SU-DHL-6 (cell line): ENCODE measurements at regions not wholly inside any gene's neighbourhood (a gene's known extent, or its start where the extent isn't known, plus 50 kb on each side); places are given as distances from the start of the nearest gene placed in this dataset.

Experiments used
- H2AFZ ChIP-seq: fragments of 200-600 bp; sonication (generic); 2 replicates; pipeline ENCODE4 v1.6.1; 2014; ENCODE audit warnings: low read depth, mild to moderate bottlenecking, moderate library complexity, mixed read lengths, antibody characterized with exemption, low read length; ENCODE audit not compliant: severe bottlenecking
- H3F3A ChIP-seq: fragments of 200-600 bp; shearing (Covaris generic); 2 replicates; pipeline ENCODE4 v1.6.0; 2016; ENCODE audit warnings: antibody characterized with exemption, mild to moderate bottlenecking; ENCODE audit not compliant: insufficient read depth
- H3K27ac ChIP-seq: fragments of 200-600 bp; sonication (generic); 2 replicates; pipeline ENCODE4 v1.5.1; 2016; ENCODE audit warnings: low read depth, mild to moderate bottlenecking, low read length, moderate library complexity, mixed read lengths
- H3K27me3 ChIP-seq: fragments of 200-600 bp; sonication (generic), shearing (Covaris generic); 2 replicates; pipeline ENCODE4 v1.6.0; 2014; ENCODE audit warnings: mild to moderate bottlenecking, low read length
- H3K36me3 ChIP-seq: fragments of 200-600 bp; sonication (generic); 2 replicates; pipeline ENCODE4 v1.6.1; 2014; ENCODE audit warnings: mild to moderate bottlenecking, low read length, mixed read lengths
- H3K4me2 ChIP-seq: fragments of 300-600, 200-600 bp; shearing (Covaris generic), sonication (generic); 2 replicates; pipeline ENCODE4 v1.6.0; 2014; ENCODE audit warnings: low read length, low read depth, mild to moderate bottlenecking; ENCODE audit not compliant: poor library complexity, severe bottlenecking
- H3K4me3 ChIP-seq: fragments of 200-600 bp; sonication (generic); 2 replicates; pipeline ENCODE4 v1.5.1; 2014; ENCODE audit warnings: antibody characterized with exemption, low read length, mild to moderate bottlenecking, mixed read lengths; ENCODE audit not compliant: insufficient read depth, poor library complexity, severe bottlenecking
- H3K79me2 ChIP-seq: fragments of 200-600 bp; sonication (generic); 2 replicates; pipeline ENCODE4 v1.6.1; 2014; ENCODE audit warnings: mild to moderate bottlenecking, low read length, moderate library complexity; ENCODE audit not compliant: insufficient read depth
- H3K9ac ChIP-seq: fragments of 200-600 bp; sonication (generic); 2 replicates; pipeline ENCODE4 v1.7.0; 2014; ENCODE audit warnings: mild to moderate bottlenecking, low read length
- H3K9me2 ChIP-seq: fragments of 200-600 bp; sonication (generic); replicated peaks from 2 replicates; pipeline ENCODE4 v1.6.1; 2014; ENCODE audit warnings: low read length; ENCODE audit not compliant: insufficient read depth
- H3K9me3 ChIP-seq: fragments of 200-600 bp; sonication (generic); 2 replicates; pipeline ENCODE4 v1.6.1; 2014; ENCODE audit warnings: low read length, mixed read lengths; ENCODE audit not compliant: insufficient read depth
- H4K20me1 ChIP-seq: fragments of 200-600 bp; sonication (generic); 2 replicates; pipeline ENCODE4 v1.6.1; 2014; ENCODE audit warnings: low read depth, mild to moderate bottlenecking, antibody characterized with exemption, low read length, moderate library complexity, mixed read lengths
- CTCF ChIP-seq: fragments of 200-600 bp; sonication (generic); IDR thresholded peaks from one replicate; pipeline ENCODE4 v1.5.1; 2017; ENCODE audit warnings: antibody characterized with exemption, mild to moderate bottlenecking, low read length, moderate library complexity; ENCODE audit not compliant: insufficient read depth, poor library complexity, severe bottlenecking
- EZH2phosphoT487 ChIP-seq: fragments of 200-600 bp; sonication (generic), shearing (Covaris generic); conservative IDR thresholded peaks from 2 replicates; pipeline ENCODE4 v1.6.1; 2018; ENCODE audit warnings: mild to moderate bottlenecking, antibody characterized with exemption, low read length, moderate library complexity, mixed read lengths

- H3K9me3 ChIP-seq, result no peaks in the 10 kb centered on the region
- H3K9me2 ChIP-seq, result no peaks in the 10 kb centered on the region
- no peak for TF ChIP-seq EZH2phosphoT487
- no peak overlapping the region for H3K27ac ChIP-seq
- no peaks in the 10 kb centered on the region for H3K79me2 ChIP-seq
- no peak overlapping the region for H2AFZ ChIP-seq
- no peak overlapping the region for H3K4me3 ChIP-seq
- H3K36me3 ChIP-seq, result no peaks in the 10 kb centered on the region
- no peaks in the 10 kb centered on the region for H3F3A ChIP-seq
- H3K27me3 ChIP-seq, result no peaks in the 10 kb centered on the region
- no peak overlapping the region for H3K4me2 ChIP-seq
- H3K9ac ChIP-seq, result no peak overlapping the region
- no peaks in the 10 kb centered on the region for H4K20me1 ChIP-seq
Measured at GRCh38 chr4:100060765-100061416, 110.8 kb upstream of the H2AZ1 start.

GRCh38 chr4:100059467-100059866 is 109.4 kb upstream of the H2AZ1 start:
- Histone ChIP-seq H4K20me1 (no peaks in the 10 kb centered on the region), H3F3A (no peaks in the 10 kb centered on the region), H3K4me3 (no peak overlapping the region), H3K79me2 (no peaks in the 10 kb centered on the region), H3K27me3 (no peaks in the 10 kb centered on the region), H2AFZ (no peak overlapping the region), H3K9me3 (no peaks in the 10 kb centered on the region), H3K27ac (no peak overlapping the region), H3K9ac (no peak overlapping the region), H3K9me2 (no peaks in the 10 kb centered on the region), H3K36me3 (no peaks in the 10 kb centered on the region), H3K4me2 (no peak overlapping the region)
- no peak for TF ChIP-seq EZH2phosphoT487

- Histone ChIP-seq H3K4me2 (no peak overlapping the region), H3K9me3 (no peaks in the 10 kb centered on the region), H2AFZ (no peak overlapping the region), H4K20me1 (no peaks in the 10 kb centered on the region), H3K36me3 (no peaks in the 10 kb centered on the region), H3K4me3 (no peak overlapping the region), H3K27ac (no peak overlapping the region), H3K79me2 (no peaks in the 10 kb centered on the region), H3K9me2 (no peaks in the 10 kb centered on the region), H3K27me3 (no peaks in the 10 kb centered on the region), H3F3A (no peaks in the 10 kb centered on the region), H3K9ac (no peak overlapping the region)
- TF ChIP-seq EZH2phosphoT487 (no peak), CTCF (no peak)
Measured at GRCh38 chr4:100056701-100057100, 106.6 kb upstream of the H2AZ1 start.

GRCh38 chr4:100054071-100054470 is 104.0 kb upstream of the H2AZ1 start:
- Histone ChIP-seq H3K9me2 (no peaks in the 10 kb centered on the region), H3K79me2 (no peaks in the 10 kb centered on the region)

More at GRCh38 chr4:100054071-100054470, 104.0 kb upstream of the H2AZ1 start:
- Histone ChIP-seq H3K4me3 (no peak overlapping the region), H3K36me3 (no peaks in the 10 kb centered on the region), H3K9ac (no peak overlapping the region), H3K27me3 (no peaks in the 10 kb centered on the region), H4K20me1 (no peaks in the 10 kb centered on the region), H3K4me2 (no peak overlapping the region), H3K27ac (no peak overlapping the region), H3F3A (no peaks in the 10 kb centered on the region), H3K9me3 (no peaks in the 10 kb centered on the region), H2AFZ (no peak overlapping the region)
- no peak for TF ChIP-seq EZH2phosphoT487
- TF ChIP-seq CTCF, result no peak
